Suppressor macrophage treated with lipopolysaccharide for 4 hours (primary cell): ENCODE measurements at regions not wholly inside any gene's neighbourhood (a gene's known extent, or its start where the extent isn't known, plus 50 kb on each side); places are given as distances from the start of the nearest gene placed in this dataset.

Source experiments
- DNase-seq: peaks from one replicate; pipeline ENCODE4 v3.0.0-alpha.2; 2020

- no peak for DNase-seq
Observed at GRCh38 chr4:161101881-161102280, 1061.9 kb downstream of the FSTL5 start.

GRCh38 chr4:161097821-161098220, 1066.0 kb downstream of the FSTL5 start:
- DNase-seq, result no peak

- DNase-seq, result no peak
Observed at GRCh38 chr4:161061046-161061445, 1102.8 kb downstream of the FSTL5 start.
